B cell (primary cell): ENCODE measurements at regions not wholly inside any gene's neighbourhood (a gene's known extent, or its start where the extent isn't known, plus 50 kb on each side); places are given as distances from the start of the nearest gene placed in this dataset.

Experiments
- ATAC-seq: fragments of 200-7000 bp; cut with Tn5 transposase; one replicate; pipeline ENCODE4 v1.10.0; 2021; ENCODE audit warnings: low read depth, mild to moderate bottlenecking, moderate number of reproducible peaks, moderate library complexity
- CTCF ChIA-PET: fragments of 350-600 bp; sonication (Branson Sonifier 250); formaldehyde crosslinking; loops from one replicate; lab custom pipeline; 2021; ENCODE audit warnings: antibody characterized with exemption, inconsistent platforms; lab: Charles Lee
- POLR2A ChIA-PET: fragments of 350-600 bp; sonication (Branson Sonifier 250); formaldehyde crosslinking; loops from one replicate; lab custom pipeline; 2021; ENCODE audit warnings: antibody characterized with exemption; lab: Charles Lee
- DNase-seq: peaks from one replicate; pipeline ENCODE4 v3.0.0; 2013
- H2AFZ ChIP-seq: 2 replicates; pipeline ENCODE4 v1.6.1; 2012; ENCODE audit warnings: mild to moderate bottlenecking, low read depth, low read length; ENCODE audit not compliant: insufficient read depth, poor library complexity, severe bottlenecking
- H3K27ac ChIP-seq, 2 donors: 1 replicate in 1 of 2; 2 replicates in 1 of 2; pipeline ENCODE4 v1.5.1; 2012 to 2013; ENCODE audit warnings: low read length in 2 of 2, mild to moderate bottlenecking in 2 of 2, moderate library complexity in 1 of 2
- H3K27me3 ChIP-seq, 4 experiments: fragments of 200-600 bp in 1 of 4; sonication (generic) in 1 of 4; replicated peaks in 1 of 4; 1 replicate in 2 of 4; 2 replicates in 2 of 4; pipeline versions ENCODE4 v1.6.1 to v1.7.0; 2013 to 2016; ENCODE audit warnings: low read length in 3 of 4, mild to moderate bottlenecking in 2 of 4, mixed read lengths in 1 of 4, moderate library complexity in 1 of 4; ENCODE audit not compliant: insufficient read depth in 4 of 4, control insufficient read depth in 3 of 4; ENCODE audit errors: control extremely low read depth in 1 of 4
- H3K36me3 ChIP-seq, 2 experiments: replicated peaks in 1 of 2; 1 replicate in 1 of 2; 2 replicates in 1 of 2; pipeline versions ENCODE4 v1.6.1 to v1.7.1; 2013; ENCODE audit warnings: low read length in 1 of 2; ENCODE audit not compliant: insufficient read depth in 2 of 2, control insufficient read depth in 1 of 2; ENCODE audit errors: control extremely low read depth in 1 of 2, extremely low read depth in 1 of 2
- H3K4me1 ChIP-seq, 2 donors: fragments of 200-600 bp in 1 of 2; sonication (generic) in 1 of 2; 1 replicate in 1 of 2; 2 replicates in 1 of 2; pipeline versions ENCODE4 v1.5.1 to v1.6.1; 2013 to 2017; ENCODE audit warnings: low read length in 2 of 2; ENCODE audit not compliant: control insufficient read depth in 2 of 2, insufficient read depth in 2 of 2
- H3K4me2 ChIP-seq: replicated peaks from 2 replicates; pipeline ENCODE3; 2012; ENCODE audit warnings: mild to moderate bottlenecking, low read depth, low read length; ENCODE audit not compliant: poor library complexity, severe bottlenecking
- H3K4me3 ChIP-seq, 5 experiments: fragments of 200-600 bp in 1 of 5; sonication (generic) in 1 of 5; 1 replicate in 3 of 5; 2 replicates in 2 of 5; pipeline versions ENCODE4 v1.5.1 to v1.7.0; 2011 to 2016; ENCODE audit warnings: low read length in 4 of 5, mild to moderate bottlenecking in 4 of 5, low read depth in 2 of 5, control low read depth in 1 of 5, moderate library complexity in 1 of 5; ENCODE audit not compliant: insufficient read depth in 1 of 5; ENCODE audit errors: control extremely low read depth in 1 of 5, extremely low read depth in 1 of 5
- H3K79me2 ChIP-seq: fragments of 200-600 bp; sonication (generic); one replicate; pipeline ENCODE4 v1.6.0; 2016; ENCODE audit warnings: low read length; ENCODE audit not compliant: control insufficient read depth, insufficient read depth
- H3K9ac ChIP-seq: fragments of 200-600 bp; sonication (generic); 2 replicates; pipeline ENCODE4 v1.6.1; 2017; ENCODE audit warnings: mild to moderate bottlenecking, low read length, moderate library complexity
- H3K9me3 ChIP-seq, 3 donors: one replicate each; pipeline versions ENCODE4 v1.6.1 to v1.7.1; 2013; ENCODE audit warnings: low read length in 2 of 3; ENCODE audit not compliant: control insufficient read depth in 2 of 3, insufficient read depth in 1 of 3; ENCODE audit errors: control extremely low read depth in 1 of 3
- H4K20me1 ChIP-seq: 2 replicates; pipeline ENCODE4 v1.6.0; 2012; ENCODE audit warnings: mild to moderate bottlenecking, low read length; ENCODE audit not compliant: insufficient read depth, control insufficient read depth, poor library complexity, severe bottlenecking
- H3K27ac Mint-ChIP-seq: one replicate; pipeline ENCODE4 v1.8.0; 2021; ENCODE audit warnings: mixed read lengths
- H3K27me3 Mint-ChIP-seq: one replicate; pipeline ENCODE4 v1.8.0; 2021; ENCODE audit warnings: mixed read lengths
- H3K4me1 Mint-ChIP-seq: one replicate; pipeline ENCODE4 v1.8.0; 2021; ENCODE audit warnings: mixed read lengths
- H3K4me3 Mint-ChIP-seq: one replicate; pipeline ENCODE4 v1.8.0; 2021; ENCODE audit warnings: mixed read lengths
- H3K9me3 Mint-ChIP-seq: one replicate; pipeline ENCODE4 v1.8.0; 2022; ENCODE audit warnings: mixed read lengths; ENCODE audit not compliant: insufficient read depth
- CTCF ChIP-seq: fragments of 200-600 bp; IDR thresholded peaks from one replicate; pipeline ENCODE4 v1.8.0; 2022; ENCODE audit warnings: antibody characterized with exemption, mild to moderate bottlenecking
- EZH2 ChIP-seq: IDR thresholded peaks from 2 replicates; pipeline ENCODE4 v1.6.1; 2012; ENCODE audit warnings: borderline replicate concordance, low read depth, mild to moderate bottlenecking, moderate library complexity, low read length; ENCODE audit not compliant: insufficient read depth, poor library complexity, severe bottlenecking
- WGBS: methylation state at CpG from one replicate; pipeline ENCODE4 v1.1.5; 2013; ENCODE audit warnings: missing lambda C conversion rate; ENCODE audit not compliant: insufficient coverage; 5-methylcytosine and 5-hydroxymethylcytosine counted together
- intact Hi-C: fragments of 100-400 bp; cut with micrococcal nuclease; formaldehyde crosslinking; loops from one replicate; pipeline ENCODE4 v1.10.0; 2022

DNA sequence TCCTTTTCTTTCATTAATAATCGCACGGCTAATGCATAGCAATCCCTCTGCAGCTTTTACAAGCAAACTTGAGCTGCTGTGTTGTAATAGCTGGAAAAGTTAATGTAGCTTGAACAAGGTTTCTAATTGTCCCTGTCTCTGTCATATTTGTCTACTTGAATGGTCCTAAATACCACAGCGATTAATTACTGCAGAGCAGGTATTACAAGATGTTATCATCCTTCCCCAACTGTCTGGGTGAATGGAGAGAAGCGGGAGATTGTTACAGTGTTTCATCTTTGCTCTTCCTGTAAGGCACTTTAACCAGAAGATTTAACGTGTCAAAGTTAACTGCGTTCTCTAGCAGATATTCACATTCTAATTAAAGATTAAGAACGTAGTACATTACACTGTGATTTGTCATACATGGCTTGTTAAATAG is 422.2 kb upstream of the POU3F3 start:
- intact Hi-C loops = no loop called here

GRCh38 chr2:104432401-104432800 is 421.5 kb upstream of the POU3F3 start:
- no peak overlapping the region for H3K4me3 ChIP-seq
- no peaks in the 10 kb centered on the region for H4K20me1 ChIP-seq
- ChIA-PET POLR2A (no interaction called here), CTCF (no interaction called here)
- peaks cover 0 to 7% (median 4%) of the 10 kb centered on the region in 4 experiments for H3K27me3 ChIP-seq
- Mint-ChIP-seq H3K27me3 (peaks cover 43% of the 10 kb centered on the region), H3K4me1 (peaks cover 14% of the 10 kb centered on the region), H3K4me3 (peak overlapping the region; percentile 20), H3K9me3 (no peaks in the 10 kb centered on the region), H3K27ac (no peak overlapping the region)
- H3K9ac ChIP-seq = no peak overlapping the region
- H3K9me3 ChIP-seq = no peaks in the 10 kb centered on the region
- peaks cover 0 to 4% of the 10 kb centered on the region in 2 donors for H3K4me1 ChIP-seq
- intact Hi-C loops = no loop called here
- H2AFZ ChIP-seq = no peak overlapping the region
- no peaks in the 10 kb centered on the region for H3K36me3 ChIP-seq
- TF ChIP-seq EZH2 = no peak
- TF ChIP-seq CTCF = no peak
- no peak overlapping the region for H3K4me2 ChIP-seq
- H3K79me2 ChIP-seq = no peaks in the 10 kb centered on the region
- no peak for DNase-seq
- ATAC-seq = no peak
- 82% methylated on average over 2 of the region's 5 CpGs for WGBS
- H3K27ac ChIP-seq = no peak overlapping the region

More for the DNA sequence above, 422.2 kb upstream of the POU3F3 start:
- ChIA-PET POLR2A (no interaction called here), CTCF (no interaction called here)
- WGBS = no CpG with 5 or more reads among the region's 7 CpGs
- Mint-ChIP-seq H3K27ac (no peak overlapping the region), H3K4me3 (no peak overlapping the region), H3K4me1 (peaks cover 14% of the 10 kb centered on the region), H3K9me3 (no peaks in the 10 kb centered on the region), H3K27me3 (peaks cover 43% of the 10 kb centered on the region)
- Histone ChIP-seq H3K9ac (no peak overlapping the region), H3K4me2 (no peak overlapping the region), H3K79me2 (no peaks in the 10 kb centered on the region), H4K20me1 (no peaks in the 10 kb centered on the region), H3K27me3 (peaks cover 0 to 7% (median 4%) of the 10 kb centered on the region in 4 experiments), H3K4me3 (no peak overlapping the region), H3K36me3 (no peaks in the 10 kb centered on the region), H3K4me1 (peaks cover 0 to 4% of the 10 kb centered on the region in 2 donors), H3K9me3 (no peaks in the 10 kb centered on the region), H2AFZ (no peak overlapping the region), H3K27ac (no peak overlapping the region)
- no peak for ATAC-seq
- no peak for DNase-seq
- no peak for TF ChIP-seq CTCF
- TF ChIP-seq EZH2 = no peak
